ENCODE measurements at regions not wholly inside any gene's neighbourhood (a gene's known extent, or its start where the extent isn't known, plus 50 kb on each side); places are given as distances from the start of the nearest gene placed in this dataset.

- no peak for DNase-seq
- H3K23me2 ChIP-seq (ENCODE audit: insufficient read length, low read depth, low read length, poor library complexity, severe bottlenecking) = no peaks in the 10 kb centered on the region
- Mint-ChIP-seq H3K4me3 (no peak overlapping the region), H3K27me3 (ENCODE audit: low read depth) (no peaks in the 10 kb centered on the region), H3K4me1 (peaks cover 5 to 11% of the 10 kb centered on the region in 2 experiments; a peak in 2 of 4 replicates), H3K36me3 (ENCODE audit: insufficient read depth in 1 of 3, low read depth in 3 of 3) (peaks cover 4 to 8% (median 6%) of the 10 kb centered on the region in 3 experiments; a peak in 5 of 7 replicates), H3K27ac (no peak overlapping the region), H3K9me3 (peaks cover 7 to 9% of the 10 kb centered on the region in 2 experiments; a peak in 4 of 5 replicates)
- H2AK5ac ChIP-seq (ENCODE audit: insufficient read length, low read length) = no peak overlapping the region
- H3K9me3 ChIP-seq (ENCODE audit: control insufficient read depth, low read depth, low read length) = no peaks in the 10 kb centered on the region
- H3K23ac ChIP-seq (ENCODE audit: insufficient read length, low read depth, low read length) = no peak overlapping the region
- H3K79me1 ChIP-seq (ENCODE audit: insufficient read depth, low read depth, low read length, poor library complexity, severe bottlenecking) = no peaks in the 10 kb centered on the region
- H4K5ac ChIP-seq (ENCODE audit: insufficient read length, low read depth, low read length) = no peak overlapping the region
- no peak overlapping the region for H4K8ac ChIP-seq (replicated peaks; ENCODE audit: insufficient read length, low read depth, low read length)
- no peak overlapping the region for H4K91ac ChIP-seq (ENCODE audit: insufficient read length, low read depth, low read length)
- no peak overlapping the region for H3K56ac ChIP-seq (ENCODE audit: insufficient read length, low read depth, low read length)
- no peak overlapping the region for H3K9ac ChIP-seq (ENCODE audit: extremely low read depth, insufficient read length, low read length)
- no peak overlapping the region for H3K4ac ChIP-seq (ENCODE audit: low read depth, low read length)
- no peak overlapping the region for H3K14ac ChIP-seq (ENCODE audit: insufficient read depth, low read length)
- no peaks in the 10 kb centered on the region for H3K79me2 ChIP-seq (ENCODE audit: insufficient read depth, low read length)
- H2BK15ac ChIP-seq (ENCODE audit: low read depth, low read length) = no peak overlapping the region
- no peak overlapping the region for H3K27ac ChIP-seq (ENCODE audit: insufficient read length, low read depth, low read length)
- no peaks in the 10 kb centered on the region for H3K4me1 ChIP-seq (ENCODE audit: insufficient read depth, low read length)
- H3K18ac ChIP-seq (ENCODE audit: insufficient read length, low read depth, low read length) = no peak overlapping the region
- no peak overlapping the region for H2BK20ac ChIP-seq (ENCODE audit: low read depth, low read length, poor library complexity, severe bottlenecking)
- no peak overlapping the region for H3K4me2 ChIP-seq (ENCODE audit: insufficient read depth, insufficient read length, low read length)
- H2BK120ac ChIP-seq (ENCODE audit: low read depth, low read length, poor library complexity, severe bottlenecking) = no peak overlapping the region
- H4K20me1 ChIP-seq (ENCODE audit: control insufficient read depth, insufficient read depth, insufficient read length) = no peaks in the 10 kb centered on the region
- TF ChIP-seq CTCF (conservative IDR thresholded peaks at IDR 0.05) = no peak
- H3T11ph ChIP-seq (ENCODE audit: low read length) = no peak overlapping the region
- no CpG with 5 or more reads among the region's 2 CpGs for WGBS (ENCODE audit: extremely low coverage, insufficient read length, low lambda C conversion rate)
- no peak overlapping the region for H2AFZ ChIP-seq (ENCODE audit: low read length)
- H3K27me3 ChIP-seq (ENCODE audit: insufficient read depth, low read length) = no peaks in the 10 kb centered on the region; the same call in 1 of the 2 replicates
- no peak overlapping the region for H2BK5ac ChIP-seq (ENCODE audit: insufficient read length, low read length)
- no peak overlapping the region for H2BK12ac ChIP-seq (ENCODE audit: insufficient read length, low read depth, low read length)
These were observed 458.0 kb upstream of the ATP2B1 start for GRCh38 chr12:90166671-90167070.

All from H9 (cell line).